ENCODE measurements at regions not wholly inside any gene's neighbourhood (a gene's known extent, or its start where the extent isn't known, plus 50 kb on each side); places are given as distances from the start of the nearest gene placed in this dataset.

DNA sequence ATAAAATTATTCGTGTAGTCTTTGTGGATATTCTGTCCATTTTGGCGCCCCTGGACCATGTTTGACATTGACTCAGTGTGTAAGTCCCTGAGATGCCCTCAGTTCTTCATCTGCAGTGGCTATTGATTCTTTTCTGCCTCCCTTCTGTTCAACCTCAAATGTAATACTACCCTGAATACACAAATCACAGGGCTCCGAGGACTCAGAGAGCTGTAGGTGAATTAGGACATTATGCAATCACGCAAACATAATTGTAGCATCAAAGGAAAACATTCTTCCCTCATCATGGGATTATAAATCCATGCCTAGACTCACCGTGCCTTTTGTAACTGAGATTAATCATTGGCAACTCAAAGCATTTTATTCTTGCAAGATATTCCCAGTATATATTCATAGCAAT lies 161.4 kb upstream of the PACRGL start:
- no peak for TF ChIP-seq CTCF (IDR thresholded peaks at IDR 0.05; ENCODE audit: low read depth, low read length)
- H3K9me3 ChIP-seq (ENCODE audit: low read depth) = no peaks in the 10 kb centered on the region
- H3K36me3 ChIP-seq = peaks cover 34% of the 10 kb centered on the region
- DNase-seq (ENCODE audit: low read depth in 1 of 2, low spot score in 1 of 2) = no peak
- no peaks in the 10 kb centered on the region for H3K4me1 ChIP-seq (ENCODE audit: low read depth)
- no peak overlapping the region for H3K4me3 ChIP-seq
- H3K27me3 ChIP-seq = no peaks in the 10 kb centered on the region
- H3K27ac ChIP-seq = no peak overlapping the region

DNA sequence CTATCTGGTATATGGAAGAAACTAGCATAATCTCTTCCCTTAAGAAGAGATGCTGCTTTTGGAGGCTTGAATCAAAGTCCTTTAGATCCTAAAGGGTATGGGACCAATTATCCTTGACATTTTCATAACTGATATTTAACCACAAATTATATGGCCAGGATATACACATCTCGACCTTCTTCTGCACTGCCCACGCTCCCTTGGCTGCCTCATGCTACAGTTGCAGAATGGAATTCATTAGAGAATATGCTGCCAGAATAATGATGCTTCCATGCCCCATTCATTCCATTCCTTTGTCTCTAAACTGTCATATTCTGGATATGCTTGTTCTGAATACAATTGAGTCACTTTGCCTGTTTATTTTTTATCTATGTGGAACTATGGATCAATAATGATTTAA lies 157.1 kb upstream of the PACRGL start:
- no peaks in the 10 kb centered on the region for H3K4me1 ChIP-seq (ENCODE audit: low read depth)
- H3K27me3 ChIP-seq = no peaks in the 10 kb centered on the region
- no peak overlapping the region for H3K27ac ChIP-seq
- no peaks in the 10 kb centered on the region for H3K9me3 ChIP-seq (ENCODE audit: low read depth)
- peaks cover 26% of the 10 kb centered on the region for H3K36me3 ChIP-seq
- H3K4me3 ChIP-seq = no peak overlapping the region
- no peak for DNase-seq (ENCODE audit: low read depth in 1 of 2, low spot score in 1 of 2)
- no peak for TF ChIP-seq CTCF (IDR thresholded peaks at IDR 0.05; ENCODE audit: low read depth, low read length)

GRCh38 chr4:20544645-20545044 lies 155.6 kb upstream of the PACRGL start:
- DNase-seq (ENCODE audit: low read depth in 1 of 2, low spot score in 1 of 2) = peak; percentile 42 to 73
- H3K36me3 ChIP-seq = peaks cover 27% of the 10 kb centered on the region
- H3K27me3 ChIP-seq = no peaks in the 10 kb centered on the region
- no peaks in the 10 kb centered on the region for H3K9me3 ChIP-seq (ENCODE audit: low read depth)
- no peak overlapping the region for H3K4me3 ChIP-seq
- no peak overlapping the region for H3K27ac ChIP-seq
- peak; percentile 58 for TF ChIP-seq CTCF (IDR thresholded peaks at IDR 0.05; ENCODE audit: low read depth, low read length)
- H3K4me1 ChIP-seq (ENCODE audit: low read depth) = no peaks in the 10 kb centered on the region

DNA sequence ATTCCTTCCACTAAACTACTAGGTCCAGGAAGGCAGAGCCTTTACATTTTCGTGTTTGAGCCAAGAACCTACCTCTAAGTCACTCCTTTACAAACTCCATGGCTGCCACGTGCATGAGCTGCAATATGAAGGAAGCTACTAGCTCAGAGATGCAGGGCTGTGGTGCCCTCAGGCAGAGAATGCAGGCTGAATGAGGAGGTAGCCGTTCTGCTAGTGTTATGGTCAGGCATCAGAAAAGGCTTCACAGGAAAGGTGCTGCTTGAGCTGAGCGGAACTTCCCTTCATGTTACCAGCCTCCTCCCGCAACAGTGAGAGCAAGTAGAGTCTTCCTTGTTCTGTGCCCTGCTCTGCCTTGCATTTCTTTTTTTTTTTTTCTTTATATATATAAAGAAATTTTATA lies 148.3 kb upstream of the PACRGL start:
- DNase-seq (ENCODE audit: low read depth in 1 of 2, low spot score in 1 of 2) = no peak
- peaks cover 61% of the 10 kb centered on the region for H3K36me3 ChIP-seq
- no peak for TF ChIP-seq CTCF (IDR thresholded peaks at IDR 0.05; ENCODE audit: low read depth, low read length)
- no peaks in the 10 kb centered on the region for H3K4me1 ChIP-seq (ENCODE audit: low read depth)
- no peak overlapping the region for H3K27ac ChIP-seq
- H3K4me3 ChIP-seq = no peak overlapping the region
- no peaks in the 10 kb centered on the region for H3K27me3 ChIP-seq
- H3K9me3 ChIP-seq (ENCODE audit: low read depth) = no peaks in the 10 kb centered on the region

GRCh38 chr4:20554134-20554533 lies 146.1 kb upstream of the PACRGL start:
- H3K9me3 ChIP-seq (ENCODE audit: low read depth) = no peaks in the 10 kb centered on the region
- H3K4me1 ChIP-seq (ENCODE audit: low read depth) = no peaks in the 10 kb centered on the region
- TF ChIP-seq CTCF (IDR thresholded peaks at IDR 0.05; ENCODE audit: low read depth, low read length) = no peak
- H3K36me3 ChIP-seq = peaks cover 61% of the 10 kb centered on the region
- no peaks in the 10 kb centered on the region for H3K27me3 ChIP-seq
- peak overlapping the region; percentile 12 for H3K27ac ChIP-seq
- no peak for DNase-seq (ENCODE audit: low read depth in 1 of 2, low spot score in 1 of 2)
- H3K4me3 ChIP-seq = no peak overlapping the region
